ENCODE measurements at regions not wholly inside any gene's neighbourhood (a gene's known extent, or its start where the extent isn't known, plus 50 kb on each side); places are given as distances from the start of the nearest gene placed in this dataset.

- no peak for TF ChIP-seq MAX (IDR thresholded peaks at IDR 0.05)
- no peak for TF ChIP-seq CTCF (IDR thresholded peaks at IDR 0.05; ENCODE audit: low read depth, low read length, missing input control)
- no peak for TF ChIP-seq ZBTB33 (IDR thresholded peaks at IDR 0.05)
- TF ChIP-seq NR2F2 (IDR thresholded peaks at IDR 0.05), result no peak
- TF ChIP-seq TAF1 (conservative IDR thresholded peaks at IDR 0.05), result no peak
- no peak for TF ChIP-seq RAD21 (IDR thresholded peaks at IDR 0.05)
- TF ChIP-seq GABPA (IDR thresholded peaks at IDR 0.05 in 1 of 2, conservative IDR thresholded peaks at IDR 0.05 in 1 of 2), result no peak
- TF ChIP-seq REST (IDR thresholded peaks at IDR 0.05), result no peak
Observed at GRCh38 chr6:85114581-85114935, 335.3 kb upstream of the NT5E start.
